GM18498 (cell line): ENCODE measurements at regions not wholly inside any gene's neighbourhood (a gene's known extent, or its start where the extent isn't known, plus 50 kb on each side); places are given as distances from the start of the nearest gene placed in this dataset.

Source experiments
- ATAC-seq: cut with Tn5 transposase; IDR thresholded peaks from one replicate; pipeline ENCODE4 v1.9.1; 2021; ENCODE audit warnings: mild to moderate bottlenecking, moderate library complexity; ENCODE audit not compliant: unreplicated experiment

DNA sequence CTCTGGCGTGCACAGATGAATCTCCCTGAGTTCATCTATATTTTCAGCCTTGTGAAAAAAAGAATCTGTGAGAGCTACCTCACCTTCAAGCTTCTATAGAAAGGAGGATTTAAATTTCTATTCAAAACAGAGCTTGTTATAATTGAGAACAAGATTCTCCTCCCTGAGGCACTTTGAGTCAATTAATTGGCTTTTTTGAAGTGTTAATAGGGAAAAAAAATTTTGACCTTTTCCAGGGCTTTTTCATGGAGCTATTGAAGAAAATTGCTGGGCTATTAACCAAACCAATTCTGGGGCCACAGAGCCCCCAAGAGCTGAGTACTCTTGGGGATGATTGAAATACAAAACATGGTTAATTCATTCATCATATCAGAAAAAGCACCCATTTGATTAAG is 225.1 kb downstream of the CMPK2 start:
- ATAC-seq, result no peak

GRCh38 chr2:6641956-6642355 is 223.8 kb downstream of the CMPK2 start:
- ATAC-seq, result no peak

DNA sequence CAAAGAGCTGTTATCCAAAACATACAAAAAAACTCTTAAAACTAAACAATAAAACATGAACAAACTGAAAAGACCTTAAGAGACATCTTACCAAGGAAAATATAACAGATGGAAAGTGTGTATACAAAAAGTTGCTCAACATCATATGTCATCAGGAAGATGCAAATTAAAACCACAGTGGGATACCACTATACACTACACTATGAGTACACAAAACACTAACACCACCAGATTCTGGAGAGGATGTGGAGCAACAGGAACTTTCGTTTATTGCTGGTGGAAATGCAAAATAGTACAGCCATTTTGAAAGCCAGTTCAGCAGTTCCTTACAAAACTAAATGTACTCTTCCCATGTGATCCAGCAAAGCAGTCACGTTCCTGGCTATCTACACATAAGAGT is 221.4 kb downstream of the CMPK2 start:
- no peak for ATAC-seq

DNA sequence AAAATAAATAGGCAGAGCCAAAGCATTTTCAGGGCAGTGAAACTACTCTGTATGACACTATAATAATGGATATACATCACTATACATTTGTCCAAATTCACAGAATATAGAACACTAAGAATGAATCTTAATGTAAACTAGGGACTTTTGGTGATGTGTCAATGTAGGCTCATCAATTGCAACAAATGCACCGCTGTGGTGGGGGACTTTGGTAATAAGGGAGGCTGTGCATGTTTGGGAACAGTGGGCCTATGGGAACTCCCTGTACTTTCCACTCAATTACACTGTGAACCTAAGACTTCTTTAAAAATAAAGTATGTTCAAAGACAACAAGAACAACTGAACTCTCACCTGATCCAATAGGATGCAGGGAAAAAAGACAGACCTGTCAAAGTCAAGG is 220.7 kb downstream of the CMPK2 start:
- no peak for ATAC-seq

DNA sequence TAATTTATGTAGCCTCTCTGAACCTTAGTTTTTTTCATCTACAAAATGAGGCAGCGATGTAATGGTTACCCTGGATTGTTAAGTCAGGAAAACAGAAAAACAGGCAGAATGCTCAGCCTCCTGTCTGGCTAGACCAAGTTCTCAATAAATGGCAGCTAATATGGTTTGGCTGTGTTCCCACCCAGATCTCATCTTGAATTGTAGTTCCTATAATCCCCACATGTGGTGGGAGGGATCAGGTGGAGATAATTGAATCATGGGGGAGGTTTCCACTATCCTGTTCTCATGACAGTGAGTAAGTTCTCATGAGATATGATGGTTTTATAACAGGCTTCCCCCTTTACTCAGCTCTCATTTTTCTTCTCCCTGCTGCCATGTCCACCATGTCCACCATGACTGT is 220.0 kb downstream of the CMPK2 start:
- no peak for ATAC-seq

DNA sequence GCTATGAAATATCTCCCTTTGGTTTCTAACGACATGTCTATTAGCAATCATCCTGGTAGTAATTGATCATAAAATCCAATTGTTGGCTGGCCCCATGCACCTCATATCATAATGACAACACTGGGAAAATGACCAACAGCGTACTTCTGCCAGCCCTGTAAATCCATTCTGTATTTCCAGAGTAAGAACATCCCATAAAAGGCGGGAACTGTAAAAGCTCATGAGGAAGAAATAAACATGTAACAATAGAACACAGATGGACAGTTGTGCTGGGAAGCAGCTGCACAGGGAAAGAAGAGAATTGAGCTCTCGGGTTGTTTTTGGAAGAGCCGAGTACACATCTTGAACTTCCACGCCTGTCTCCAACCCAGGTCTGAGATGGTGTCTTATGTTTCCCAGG is 218.7 kb downstream of the CMPK2 start:
- no peak for ATAC-seq

DNA sequence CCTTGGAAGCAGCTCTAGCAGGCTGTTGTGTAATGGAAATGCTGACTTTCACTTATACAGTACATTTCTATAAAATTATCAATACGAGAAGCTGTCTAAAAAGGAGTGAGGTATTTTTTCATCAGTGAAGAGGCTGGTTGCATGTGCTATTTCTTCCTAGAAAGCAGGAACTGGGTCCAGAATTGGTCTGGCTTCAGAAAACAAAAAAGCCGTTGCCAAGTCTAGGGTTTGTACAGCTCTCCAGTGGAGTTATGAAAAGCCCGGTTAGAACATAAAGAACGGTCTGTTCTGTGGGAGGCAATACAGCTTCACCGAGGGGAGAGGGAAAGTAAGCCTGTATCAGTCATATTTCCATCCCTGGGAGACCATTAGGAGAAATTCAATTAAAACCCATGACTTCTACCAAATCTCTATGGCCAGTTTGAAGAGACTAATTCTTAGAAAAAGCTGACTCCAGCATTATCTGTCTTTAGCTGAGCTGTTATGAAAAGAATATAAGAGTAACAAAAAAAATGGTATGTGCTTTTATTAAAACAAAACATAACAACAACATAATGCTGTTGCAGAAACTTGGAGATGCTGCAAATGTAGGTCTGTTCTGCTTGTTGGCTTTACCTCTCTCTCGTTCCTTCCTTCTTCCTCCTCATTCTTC is 217.0 kb downstream of the CMPK2 start:
- no peak for ATAC-seq

- ATAC-seq, result no peak
Observed at GRCh38 chr2:6650311-6650710, 215.4 kb downstream of the CMPK2 start.

GRCh38 chr2:6652251-6652650 is 213.5 kb downstream of the CMPK2 start:
- no peak for ATAC-seq

- ATAC-seq, result no peak
Observed at GRCh38 chr2:6653281-6653750, 212.4 kb downstream of the CMPK2 start.

GRCh38 chr2:6654279-6654678 is 211.4 kb downstream of the CMPK2 start:
- ATAC-seq, result no peak

- ATAC-seq, result no peak
Observed at GRCh38 chr2:6656633-6657032, 209.1 kb downstream of the CMPK2 start.

DNA sequence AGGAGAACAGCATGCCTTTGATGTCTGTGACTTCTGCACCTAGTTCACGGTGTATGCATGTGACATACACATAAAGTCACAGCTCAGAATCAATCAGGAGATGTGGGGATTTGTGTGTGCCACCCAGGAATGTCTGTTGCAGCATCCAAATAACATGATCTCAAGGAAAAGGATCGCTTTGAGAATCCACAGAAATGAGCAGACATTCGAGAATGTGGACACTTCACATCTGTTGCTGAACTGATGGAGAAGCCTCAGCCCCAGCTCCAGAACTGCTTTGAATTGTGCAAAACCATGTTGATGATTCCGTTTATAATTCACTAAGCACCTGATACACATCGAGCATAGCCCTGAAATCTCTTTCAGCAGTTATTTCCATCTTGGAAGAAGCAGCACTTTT is 208.6 kb downstream of the CMPK2 start:
- no peak for ATAC-seq

- peak; percentile 97 for ATAC-seq
Observed at GRCh38 chr2:6657855-6658254, 207.9 kb downstream of the CMPK2 start.

DNA sequence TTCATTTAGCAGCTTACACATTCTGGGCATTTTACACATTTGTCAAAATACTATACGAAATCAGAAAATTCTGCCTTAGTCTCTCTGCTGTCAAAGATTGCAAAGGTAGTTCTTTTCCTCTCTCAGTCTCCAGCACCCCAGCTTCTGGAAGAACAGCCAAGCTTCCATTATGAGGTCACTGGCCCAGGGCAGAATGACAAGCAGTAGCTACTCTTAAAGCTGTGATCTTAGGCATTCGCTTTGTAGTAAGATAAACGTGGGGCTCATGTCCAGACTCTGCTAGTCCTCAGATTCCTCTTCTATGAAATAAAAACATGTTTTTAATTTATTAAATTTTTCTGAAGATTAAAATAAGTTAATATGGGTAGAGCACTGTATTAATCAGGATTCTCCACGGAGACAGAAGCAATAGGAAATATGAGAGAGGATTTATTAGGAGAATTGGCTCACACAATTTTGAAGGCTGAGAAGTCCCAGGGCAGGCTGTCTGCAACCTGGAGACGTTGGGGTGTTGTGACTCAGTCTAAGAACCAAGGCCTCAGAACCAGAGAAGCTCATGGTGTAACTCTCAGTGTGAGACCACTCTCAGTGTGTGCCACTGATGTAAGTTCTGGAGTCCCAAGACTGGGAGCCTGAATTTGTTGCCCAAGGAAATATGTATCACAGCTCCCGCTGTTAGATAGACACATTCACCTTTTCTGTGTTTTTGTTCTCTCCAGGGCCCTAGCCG is 201.2 kb downstream of the CMPK2 start:
- no peak for ATAC-seq

DNA sequence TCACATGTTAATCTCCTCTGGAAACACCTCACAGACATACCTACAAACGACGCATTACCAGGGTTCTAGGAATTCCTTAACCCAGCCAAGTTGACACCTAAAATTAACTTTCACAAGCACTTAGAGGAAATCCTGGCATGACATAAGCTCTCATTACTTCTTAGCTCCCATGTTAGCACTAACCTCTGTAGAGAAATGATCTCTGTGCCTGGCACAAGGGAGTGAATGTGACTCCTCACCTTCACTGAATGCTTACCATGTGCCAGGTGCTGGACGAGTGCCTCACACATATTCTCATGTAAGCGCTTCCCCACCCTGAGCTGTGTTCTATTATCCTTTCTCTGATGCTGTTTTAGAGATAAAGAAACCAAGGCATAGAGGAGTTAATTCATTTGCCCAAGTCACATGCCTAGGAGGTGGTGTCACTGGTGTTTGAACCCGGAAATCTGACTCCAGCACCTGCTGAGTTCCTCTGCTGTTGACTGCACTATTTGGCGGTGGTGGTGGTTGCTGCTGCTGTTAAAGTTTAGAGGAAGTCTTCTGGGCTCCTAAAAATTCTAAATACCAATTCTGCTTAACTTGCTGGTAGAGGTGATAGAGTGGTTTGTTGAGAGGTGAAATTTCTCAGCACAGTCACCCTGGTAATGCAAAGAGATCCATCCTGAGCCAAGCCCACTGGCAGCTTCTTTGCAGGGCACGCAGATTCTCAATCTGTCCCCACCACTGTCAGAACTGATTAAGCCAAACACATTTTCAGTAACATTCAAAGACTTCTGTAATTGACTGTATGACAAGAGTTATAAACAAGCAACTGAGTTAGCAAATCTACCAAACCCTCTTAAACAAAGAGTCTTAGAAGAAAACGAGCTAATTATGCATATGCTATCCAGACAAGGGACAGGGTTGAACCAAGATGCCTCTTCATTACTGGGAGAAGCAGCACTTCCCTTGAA is 200.3 kb downstream of the CMPK2 start:
- ATAC-seq, result no peak

DNA sequence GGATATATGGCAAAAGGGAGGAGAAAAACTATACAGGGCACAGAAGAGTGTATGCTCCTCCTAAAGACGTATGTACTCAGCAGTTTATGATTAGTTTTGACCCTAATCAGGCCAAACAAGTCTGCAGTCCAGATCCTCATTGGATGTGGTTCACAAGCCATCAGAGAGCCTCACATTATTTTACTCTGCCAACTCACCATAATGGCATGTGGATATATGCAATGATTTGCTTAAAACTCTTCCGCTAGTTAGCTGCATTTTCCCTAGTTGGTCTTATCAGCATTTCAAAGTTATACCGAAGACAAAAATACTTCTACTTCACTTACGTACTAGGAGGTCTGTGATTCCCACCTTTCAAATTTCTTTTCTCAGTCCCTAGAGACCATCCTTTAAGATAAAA is 198.4 kb downstream of the CMPK2 start:
- ATAC-seq, result no peak

- ATAC-seq, result no peak
Observed at GRCh38 chr2:6671913-6672312, 193.8 kb downstream of the CMPK2 start.

GRCh38 chr2:6674381-6674780 is 191.3 kb downstream of the CMPK2 start:
- no peak for ATAC-seq

- ATAC-seq, result no peak
Observed at GRCh38 chr2:6675791-6676190, 189.9 kb downstream of the CMPK2 start.

- ATAC-seq, result no peak
Observed at GRCh38 chr2:6676241-6676640, 189.5 kb downstream of the CMPK2 start.

DNA sequence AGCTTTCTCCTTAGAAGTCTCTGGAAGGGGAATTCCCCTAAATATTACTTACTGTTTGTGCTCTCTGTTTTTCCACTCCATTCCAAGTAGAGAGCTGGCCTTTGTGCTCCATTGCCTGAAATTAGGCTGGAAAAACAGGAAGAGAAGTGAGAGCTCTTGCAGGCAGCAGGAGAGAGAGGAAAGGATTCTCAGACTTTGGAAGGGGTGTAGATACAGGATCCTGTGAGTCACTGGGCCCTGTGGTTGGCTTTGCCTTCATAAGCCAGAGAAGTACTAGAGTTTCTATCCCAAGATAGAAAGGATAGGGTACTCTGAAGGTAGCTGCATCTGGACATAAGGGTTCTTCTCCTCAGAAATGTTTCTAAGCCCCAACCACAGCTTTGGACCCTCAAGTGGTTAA is 188.9 kb downstream of the CMPK2 start:
- ATAC-seq, result no peak
